ENCODE measurements at regions not wholly inside any gene's neighbourhood (a gene's known extent, or its start where the extent isn't known, plus 50 kb on each side); places are given as distances from the start of the nearest gene placed in this dataset.
"Not testable (repeated sequence)": the region's sequence is repeated elsewhere in the genome, so short reads cannot be mapped to it uniquely, and the experiment has no call there.

DNA sequence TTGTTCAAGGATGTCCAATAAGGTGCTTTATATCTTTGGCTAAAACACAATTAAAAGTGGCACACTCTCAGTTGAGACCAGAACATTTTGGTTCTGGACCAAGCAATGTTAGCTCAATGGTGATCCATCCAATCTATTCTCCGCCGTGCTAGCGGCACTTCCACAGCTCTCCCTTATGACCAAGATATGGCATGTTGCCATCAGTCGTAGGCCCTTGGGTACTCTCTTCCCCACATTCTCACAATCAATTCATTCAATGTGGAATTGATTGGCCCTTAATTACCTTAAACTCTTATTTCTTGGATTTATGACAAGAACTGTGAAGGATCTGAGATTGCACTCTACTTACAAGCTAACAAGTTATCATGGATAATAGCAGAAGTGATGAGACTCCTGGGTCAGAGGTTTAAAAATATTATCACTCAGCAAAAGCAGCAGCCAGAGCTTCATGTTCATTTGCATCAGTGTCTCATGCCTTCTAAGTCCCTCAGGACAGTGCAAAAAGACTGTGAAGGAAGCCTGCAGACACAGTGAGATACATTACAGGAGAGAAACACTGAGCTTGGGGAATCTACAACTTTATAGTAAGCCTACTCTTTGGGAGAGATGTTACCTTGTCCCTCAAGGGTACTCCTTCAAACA is 80.0 kb upstream of the ARG1 start:
- no peak overlapping the region for H3K27ac ChIP-seq
- CTCF ChIA-PET = interaction anchor here (0.6 kb wide), 1 partner anchor 226 kb away, joined by 3 read pairs; no protein-coding TSS in a partner anchor
- TF ChIP-seq, protein P1, sequence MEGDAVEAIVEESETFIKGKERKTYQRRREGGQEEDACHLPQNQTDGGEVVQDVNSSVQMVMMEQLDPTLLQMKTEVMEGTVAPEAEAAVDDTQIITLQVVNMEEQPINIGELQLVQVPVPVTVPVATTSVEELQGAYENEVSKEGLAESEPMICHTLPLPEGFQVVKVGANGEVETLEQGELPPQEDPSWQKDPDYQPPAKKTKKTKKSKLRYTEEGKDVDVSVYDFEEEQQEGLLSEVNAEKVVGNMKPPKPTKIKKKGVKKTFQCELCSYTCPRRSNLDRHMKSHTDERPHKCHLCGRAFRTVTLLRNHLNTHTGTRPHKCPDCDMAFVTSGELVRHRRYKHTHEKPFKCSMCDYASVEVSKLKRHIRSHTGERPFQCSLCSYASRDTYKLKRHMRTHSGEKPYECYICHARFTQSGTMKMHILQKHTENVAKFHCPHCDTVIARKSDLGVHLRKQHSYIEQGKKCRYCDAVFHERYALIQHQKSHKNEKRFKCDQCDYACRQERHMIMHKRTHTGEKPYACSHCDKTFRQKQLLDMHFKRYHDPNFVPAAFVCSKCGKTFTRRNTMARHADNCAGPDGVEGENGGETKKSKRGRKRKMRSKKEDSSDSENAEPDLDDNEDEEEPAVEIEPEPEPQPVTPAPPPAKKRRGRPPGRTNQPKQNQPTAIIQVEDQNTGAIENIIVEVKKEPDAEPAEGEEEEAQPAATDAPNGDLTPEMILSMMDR (conservative IDR thresholded peaks at IDR 0.05; ENCODE audit: low read depth) = no peak
- no peak for DNase-seq (ENCODE audit: low spot score)
- POLR2A ChIA-PET (ENCODE audit: low non-redundant PET) = no interaction called here

DNA sequence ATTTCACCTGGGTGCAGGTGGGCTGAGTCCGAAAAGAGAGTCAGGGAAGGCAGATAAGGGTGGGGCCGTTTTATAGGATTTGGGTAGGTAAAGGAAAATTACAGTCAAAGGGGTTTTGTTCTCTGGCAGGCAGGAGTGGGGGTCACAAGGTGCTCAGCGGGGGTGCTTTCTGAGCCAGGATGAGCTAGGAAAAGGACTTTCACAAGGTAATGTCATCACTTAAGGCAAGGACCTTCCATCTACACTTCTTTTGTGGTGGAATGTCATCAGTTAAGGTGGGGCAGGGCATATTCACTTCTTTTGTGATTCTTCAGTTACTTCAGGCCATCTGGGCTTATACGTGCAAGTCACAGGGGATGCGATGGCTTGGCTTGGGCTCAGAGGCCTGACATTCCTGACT is 68.6 kb upstream of the ARG1 start:
- DNase-seq (ENCODE audit: low spot score); H3K27ac ChIP-seq; CTCF ChIA-PET; POLR2A ChIA-PET (ENCODE audit: low non-redundant PET): not testable (repeated sequence)

DNA sequence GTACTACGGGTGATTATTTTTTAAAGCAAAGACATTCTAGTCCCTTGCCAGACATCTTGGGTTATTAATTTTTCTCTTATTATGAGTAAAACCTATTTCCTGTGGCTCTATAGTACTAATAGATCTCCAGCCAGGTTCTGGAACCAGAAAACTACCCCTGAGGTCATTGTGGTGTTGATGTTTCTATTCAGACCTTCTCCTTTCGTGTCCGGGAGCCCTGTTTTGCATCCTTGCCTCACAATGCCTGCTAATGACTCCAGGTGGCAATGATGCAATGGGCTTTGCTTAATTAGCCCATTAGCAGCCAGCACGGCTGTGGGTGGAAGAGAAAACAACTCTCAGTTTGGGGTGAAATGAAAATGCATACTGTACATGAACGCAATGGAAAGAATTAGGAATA is 62.9 kb upstream of the ARG1 start:
- TF ChIP-seq, protein P1 (conservative IDR thresholded peaks at IDR 0.05; ENCODE audit: low read depth) = no peak
- H3K27ac ChIP-seq = no peak overlapping the region
- no peak for DNase-seq (ENCODE audit: low spot score)
- ChIA-PET POLR2A (ENCODE audit: low non-redundant PET) (no interaction called here), CTCF (no interaction called here)

DNA sequence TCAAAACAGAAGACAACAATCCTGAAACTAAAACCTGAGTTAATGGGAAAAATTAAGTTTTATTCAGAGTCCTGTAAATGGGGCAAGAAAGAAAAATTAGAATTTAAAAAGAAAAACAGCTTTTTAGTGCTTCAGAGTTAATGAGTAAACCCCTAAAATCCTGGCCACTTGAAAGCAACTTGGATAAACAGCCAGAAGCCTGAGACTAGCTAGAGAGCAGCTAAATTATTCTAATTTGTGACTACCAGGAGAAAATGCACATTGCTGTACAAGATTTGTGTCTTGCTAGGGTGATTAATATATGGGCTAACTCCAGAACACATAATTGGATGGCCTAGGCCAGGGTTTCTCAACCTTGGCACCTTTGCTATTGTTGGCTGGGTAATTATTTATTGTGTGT is 62.4 kb upstream of the ARG1 start:
- POLR2A ChIA-PET (ENCODE audit: low non-redundant PET) = no interaction called here
- TF ChIP-seq, protein P1 (conservative IDR thresholded peaks at IDR 0.05; ENCODE audit: low read depth) = no peak
- no peak overlapping the region for H3K27ac ChIP-seq

DNA sequence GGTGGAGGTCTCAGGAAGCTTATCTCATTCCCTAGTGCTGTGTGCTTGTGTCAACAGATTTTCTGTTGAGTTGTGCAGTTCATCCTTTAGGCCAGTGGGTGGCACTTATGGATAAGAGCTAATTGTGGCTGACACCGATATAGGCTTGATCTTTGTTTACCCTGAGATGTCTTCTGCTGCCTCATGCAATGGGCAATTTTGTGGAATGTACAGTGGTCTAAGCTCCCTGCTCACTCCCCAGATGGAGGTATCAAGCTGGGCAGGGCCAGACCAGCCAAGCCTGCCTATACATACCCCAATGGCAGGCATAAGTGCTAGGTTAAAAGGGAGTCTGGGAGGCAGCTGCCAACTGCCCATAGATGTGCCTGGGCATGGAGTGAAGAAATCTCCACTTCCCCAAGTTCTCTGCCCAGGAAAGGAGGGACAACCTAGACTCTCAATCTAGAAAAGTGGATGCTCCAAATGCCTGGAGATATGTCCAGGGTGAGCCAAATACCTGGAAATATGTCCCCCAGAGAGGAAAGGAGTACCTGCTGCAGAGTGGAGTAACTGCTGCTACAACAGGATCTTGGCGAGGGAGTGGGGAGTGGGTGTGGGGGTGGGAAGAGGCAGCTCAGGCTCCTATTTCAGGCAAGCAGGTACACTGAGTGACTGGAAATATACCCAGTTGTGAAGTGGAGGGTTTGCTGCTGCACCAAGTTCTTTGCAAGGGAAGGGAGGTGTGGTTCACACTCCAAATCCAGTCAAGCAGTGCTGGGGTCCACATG is 53.2 kb upstream of the ARG1 start:
- peak; percentile 34 for DNase-seq (ENCODE audit: low spot score)
- ChIA-PET POLR2A (ENCODE audit: low non-redundant PET) (interaction anchor here (0.5 kb wide), 1 partner anchor 44 kb away, joined by 4 read pairs; no protein-coding TSS in a partner anchor), CTCF (interaction anchor here (0.6 to 1.1 kb wide), 6 partner anchors 89 to 1592 kb away, joined by 3 to 4 read pairs (median 4); no protein-coding TSS in a partner anchor)
- TF ChIP-seq, protein P1 (conservative IDR thresholded peaks at IDR 0.05; ENCODE audit: low read depth) = peak; percentile 39
- H3K27ac ChIP-seq = no peak overlapping the region

More for the DNA sequence above, 62.4 kb upstream of the ARG1 start:
- no peak for DNase-seq (ENCODE audit: low spot score)
- CTCF ChIA-PET = no interaction called here
